LNCAP (cell line): ENCODE measurements at regions not wholly inside any gene's neighbourhood (a gene's known extent, or its start where the extent isn't known, plus 50 kb on each side); places are given as distances from the start of the nearest gene placed in this dataset.

Source experiments
- CTCF ChIP-seq: fragments of 450-650 bp; IDR thresholded peaks from 2 replicates; pipeline ENCODE4 v1.5.1; 2017; ENCODE audit warnings: mild to moderate bottlenecking

GRCh38 chr6:12505486-12505885 lies 211.1 kb upstream of the PHACTR1 start:
- no peak for TF ChIP-seq CTCF

- no peak for TF ChIP-seq CTCF
These were observed 210.4 kb upstream of the PHACTR1 start for GRCh38 chr6:12506159-12506558.

GRCh38 chr6:12507636-12508035 lies 208.9 kb upstream of the PHACTR1 start:
- no peak for TF ChIP-seq CTCF

- no peak for TF ChIP-seq CTCF
These were observed 208.0 kb upstream of the PHACTR1 start for GRCh38 chr6:12508553-12508952.

GRCh38 chr6:12509060-12509459 lies 207.5 kb upstream of the PHACTR1 start:
- no peak for TF ChIP-seq CTCF

GRCh38 chr6:12516070-12516469 lies 200.5 kb upstream of the PHACTR1 start:
- no peak for TF ChIP-seq CTCF

GRCh38 chr6:12522347-12522746 lies 194.2 kb upstream of the PHACTR1 start:
- no peak for TF ChIP-seq CTCF

GRCh38 chr6:12523726-12524125 lies 192.8 kb upstream of the PHACTR1 start:
- TF ChIP-seq CTCF: no peak
